HG02798 (cell line): ENCODE measurements at regions not wholly inside any gene's neighbourhood (a gene's known extent, or its start where the extent isn't known, plus 50 kb on each side); places are given as distances from the start of the nearest gene placed in this dataset.

Source experiments
- ATAC-seq: cut with Tn5 transposase; IDR thresholded peaks from one replicate; pipeline ENCODE4 v1.9.1; 2021; ENCODE audit warnings: mild to moderate bottlenecking; ENCODE audit not compliant: unreplicated experiment, poor library complexity

GRCh38 chr9:81224166-81225081, 464.9 kb downstream of the TLE1 start:
- no peak for ATAC-seq

- no peak for ATAC-seq
Observed at GRCh38 chr9:81214975-81215374, 474.4 kb downstream of the TLE1 start.

- no peak for ATAC-seq
Observed at GRCh38 chr9:81213456-81213855, 475.9 kb downstream of the TLE1 start.

GRCh38 chr9:81211741-81212140, 477.6 kb downstream of the TLE1 start:
- ATAC-seq: no peak

GRCh38 chr9:81207651-81208050, 481.7 kb downstream of the TLE1 start:
- no peak for ATAC-seq

GRCh38 chr9:81202292-81202691, 487.1 kb downstream of the TLE1 start:
- no peak for ATAC-seq

GRCh38 chr9:81195206-81195605, 494.1 kb downstream of the TLE1 start:
- no peak for ATAC-seq

- ATAC-seq: no peak
Observed at GRCh38 chr9:81193362-81194339, 495.7 kb downstream of the TLE1 start.

GRCh38 chr9:81191222-81191621, 498.1 kb downstream of the TLE1 start:
- no peak for ATAC-seq

- ATAC-seq: no peak
Observed at GRCh38 chr9:81190659-81191058, 498.7 kb downstream of the TLE1 start.

- no peak for ATAC-seq
Observed at GRCh38 chr9:81183761-81184160, 505.6 kb downstream of the TLE1 start.

GRCh38 chr9:81182431-81182830, 506.9 kb downstream of the TLE1 start:
- no peak for ATAC-seq

- no peak for ATAC-seq
Observed at GRCh38 chr9:81174023-81174422, 515.3 kb downstream of the TLE1 start.

- no peak for ATAC-seq
Observed at GRCh38 chr9:81171689-81172088, 517.7 kb downstream of the TLE1 start.

GRCh38 chr9:81162361-81162760, 527.0 kb downstream of the TLE1 start:
- ATAC-seq: no peak

GRCh38 chr9:81156381-81156780, 533.0 kb downstream of the TLE1 start:
- ATAC-seq: no peak

GRCh38 chr9:81150016-81150625, 539.2 kb downstream of the TLE1 start:
- ATAC-seq: no peak

GRCh38 chr9:81146684-81147337, 542.5 kb downstream of the TLE1 start:
- ATAC-seq: no peak

GRCh38 chr9:81146241-81146640, 543.1 kb downstream of the TLE1 start:
- ATAC-seq: no peak

GRCh38 chr9:81145331-81145963, 543.9 kb downstream of the TLE1 start:
- no peak for ATAC-seq
